ENCODE measurements at regions not wholly inside any gene's neighbourhood (a gene's known extent, or its start where the extent isn't known, plus 50 kb on each side); places are given as distances from the start of the nearest gene placed in this dataset.
"Not testable (repeated sequence)": the region's sequence is repeated elsewhere in the genome, so short reads cannot be mapped to it uniquely, and the experiment has no call there.

- Mint-ChIP-seq H3K9me3 (peaks cover 17 to 52% (median 39%) of the 10 kb centered on the region in 3 donors), H3K27me3 (no peaks in the 10 kb centered on the region), H3K27ac (no peak overlapping the region), H3K36me3 (no peaks in the 10 kb centered on the region), H3K4me1 (no peaks in the 10 kb centered on the region), H3K4me3 (no peak overlapping the region)
- ATAC-seq (replicated peaks in 1 of 4) (no peak), DNase-seq (no peak)
- Histone ChIP-seq H3K36me3 (ENCODE audit: control insufficient read depth in 2 of 2, extremely low read depth in 1 of 2, insufficient read depth in 1 of 2, low read length in 1 of 2) (no peaks in the 10 kb centered on the region), H3K27ac (ENCODE audit: low read length) (no peak overlapping the region), H3K27me3 (replicated peaks in 1 of 2; ENCODE audit: control insufficient read depth in 2 of 2, extremely low read depth in 1 of 2, insufficient read depth in 2 of 2, low read length in 1 of 2) (no peaks in the 10 kb centered on the region), H3K4me3 (ENCODE audit: control insufficient read depth in 1 of 2, extremely low read depth in 1 of 2, low read length in 1 of 2) (no peak overlapping the region), H3K4me1 (ENCODE audit: control insufficient read depth in 1 of 2, extremely low read depth in 1 of 2, insufficient read depth in 2 of 2, low read length in 2 of 2) (no peaks in the 10 kb centered on the region), H3K9me3 (no peaks in the 10 kb centered on the region)
- no CpG with 5 or more reads among the region's 1 CpG for WGBS (ENCODE audit: insufficient coverage)
- POLR2A ChIA-PET: no interaction called here
- CTCF ChIA-PET: no interaction called here
Observed at GRCh38 chr4:170214731-170215130, 125.0 kb upstream of the AADAT start.

GRCh38 chr4:170214101-170214500 lies 124.3 kb upstream of the AADAT start:
- Mint-ChIP-seq H3K27me3 (no peaks in the 10 kb centered on the region), H3K36me3 (no peaks in the 10 kb centered on the region), H3K9me3 (peaks cover 15 to 51% (median 38%) of the 10 kb centered on the region in 3 donors), H3K4me3 (no peak overlapping the region), H3K27ac (no peak overlapping the region), H3K4me1 (no peaks in the 10 kb centered on the region)
- H3K9me3 ChIP-seq: no peaks in the 10 kb centered on the region
- no peaks in the 10 kb centered on the region for H3K36me3 ChIP-seq (ENCODE audit: control insufficient read depth in 2 of 2, extremely low read depth in 1 of 2, insufficient read depth in 1 of 2, low read length in 1 of 2)
- ChIA-PET POLR2A (no interaction called here), CTCF (no interaction called here)
- DNase-seq (no peak), ATAC-seq (replicated peaks in 1 of 4) (no peak)
- no peak overlapping the region for H3K4me3 ChIP-seq (ENCODE audit: control insufficient read depth in 1 of 2, extremely low read depth in 1 of 2, low read length in 1 of 2)
- no CpG with 5 or more reads among the region's 1 CpG for WGBS (ENCODE audit: insufficient coverage)
- H3K27me3 ChIP-seq (replicated peaks in 1 of 2; ENCODE audit: control insufficient read depth in 2 of 2, extremely low read depth in 1 of 2, insufficient read depth in 2 of 2, low read length in 1 of 2): no peaks in the 10 kb centered on the region
- H3K4me1 ChIP-seq (ENCODE audit: control insufficient read depth in 1 of 2, extremely low read depth in 1 of 2, insufficient read depth in 2 of 2, low read length in 2 of 2): no peaks in the 10 kb centered on the region
- no peak overlapping the region for H3K27ac ChIP-seq (ENCODE audit: low read length)

- Mint-ChIP-seq H3K27ac (no peak overlapping the region), H3K4me3 (no peak overlapping the region), H3K9me3 (peaks cover 18 to 25% (median 20%) of the 10 kb centered on the region in 3 donors), H3K4me1 (no peaks in the 10 kb centered on the region), H3K36me3 (no peaks in the 10 kb centered on the region), H3K27me3 (peaks cover 0 to 6% of the 10 kb centered on the region in 2 donors)
- Histone ChIP-seq H3K27me3 (replicated peaks in 1 of 2; ENCODE audit: control insufficient read depth in 2 of 2, extremely low read depth in 1 of 2, insufficient read depth in 2 of 2, low read length in 1 of 2) (no peaks in the 10 kb centered on the region), H3K9me3 (no peaks in the 10 kb centered on the region), H3K36me3 (ENCODE audit: control insufficient read depth in 2 of 2, extremely low read depth in 1 of 2, insufficient read depth in 1 of 2, low read length in 1 of 2) (no peaks in the 10 kb centered on the region), H3K27ac (ENCODE audit: low read length) (no peak overlapping the region), H3K4me3 (ENCODE audit: control insufficient read depth in 1 of 2, extremely low read depth in 1 of 2, low read length in 1 of 2) (no peak overlapping the region), H3K4me1 (ENCODE audit: control insufficient read depth in 1 of 2, extremely low read depth in 1 of 2, insufficient read depth in 2 of 2, low read length in 2 of 2) (no peaks in the 10 kb centered on the region)
- WGBS (ENCODE audit: insufficient coverage): 80% methylated on average over 1 of the region's 3 CpGs
- no peak for DNase-seq
- no peak for ATAC-seq (replicated peaks in 1 of 4)
- ChIA-PET POLR2A (no interaction called here), CTCF (no interaction called here)
Observed at GRCh38 chr4:170202721-170203120, 113.0 kb upstream of the AADAT start.

GRCh38 chr4:170198747-170199146 lies 109.0 kb upstream of the AADAT start:
- H3K27ac ChIP-seq (ENCODE audit: low read length): no peak overlapping the region
- H3K4me1 ChIP-seq (ENCODE audit: control insufficient read depth in 1 of 2, extremely low read depth in 1 of 2, insufficient read depth in 2 of 2, low read length in 2 of 2): no peaks in the 10 kb centered on the region
- DNase-seq: no peak
- H3K4me3 ChIP-seq (ENCODE audit: control insufficient read depth in 1 of 2, extremely low read depth in 1 of 2, low read length in 1 of 2): no peak overlapping the region
- no peaks in the 10 kb centered on the region for H3K9me3 ChIP-seq
- peaks cover 0 to 4% of the 10 kb centered on the region in 2 donors for H3K27me3 Mint-ChIP-seq
- ChIA-PET POLR2A (no interaction called here), CTCF (no interaction called here)
- peaks cover 13 to 14% (median 13%) of the 10 kb centered on the region in 3 donors for H3K9me3 Mint-ChIP-seq
- ATAC-seq (replicated peaks in 1 of 4): no peak
- no CpG with 5 or more reads among the region's 1 CpG for WGBS (ENCODE audit: insufficient coverage)
- H3K36me3 ChIP-seq (ENCODE audit: control insufficient read depth in 2 of 2, extremely low read depth in 1 of 2, insufficient read depth in 1 of 2, low read length in 1 of 2): no peaks in the 10 kb centered on the region
- no peak overlapping the region for H3K4me3 Mint-ChIP-seq
- H3K36me3 Mint-ChIP-seq: no peaks in the 10 kb centered on the region
- no peaks in the 10 kb centered on the region for H3K4me1 Mint-ChIP-seq
- no peak overlapping the region for H3K27ac Mint-ChIP-seq
- H3K27me3 ChIP-seq (replicated peaks in 1 of 2; ENCODE audit: control insufficient read depth in 2 of 2, extremely low read depth in 1 of 2, insufficient read depth in 2 of 2, low read length in 1 of 2): peaks cover 0 to 2% of the 10 kb centered on the region in 2 experiments

GRCh38 chr4:170194794-170195193 lies 105.0 kb upstream of the AADAT start:
- H3K4me3 ChIP-seq (ENCODE audit: control insufficient read depth in 1 of 2, extremely low read depth in 1 of 2, low read length in 1 of 2); H3K4me3 Mint-ChIP-seq; H3K27me3 ChIP-seq (replicated peaks in 1 of 2; ENCODE audit: control insufficient read depth in 2 of 2, extremely low read depth in 1 of 2, insufficient read depth in 2 of 2, low read length in 1 of 2); H3K27ac Mint-ChIP-seq; H3K9me3 Mint-ChIP-seq; H3K9me3 ChIP-seq; DNase-seq; POLR2A ChIA-PET; H3K27me3 Mint-ChIP-seq; H3K4me1 ChIP-seq (ENCODE audit: control insufficient read depth in 1 of 2, extremely low read depth in 1 of 2, insufficient read depth in 2 of 2, low read length in 2 of 2); ATAC-seq (replicated peaks in 1 of 4); H3K27ac ChIP-seq (ENCODE audit: low read length); CTCF ChIA-PET; H3K36me3 Mint-ChIP-seq; H3K4me1 Mint-ChIP-seq; H3K36me3 ChIP-seq (ENCODE audit: control insufficient read depth in 2 of 2, extremely low read depth in 1 of 2, insufficient read depth in 1 of 2, low read length in 1 of 2): not testable (repeated sequence)
- WGBS (ENCODE audit: insufficient coverage): no CpG with 5 or more reads among the region's 2 CpGs

- H3K4me3 Mint-ChIP-seq: no peak overlapping the region
- no peak overlapping the region for H3K27ac Mint-ChIP-seq
- ChIA-PET CTCF (no interaction called here), POLR2A (no interaction called here)
- H3K4me1 ChIP-seq (ENCODE audit: control insufficient read depth in 1 of 2, extremely low read depth in 1 of 2, insufficient read depth in 2 of 2, low read length in 2 of 2): no peaks in the 10 kb centered on the region
- peaks cover 0 to 6% (median 0%) of the 10 kb centered on the region in 3 donors for H3K9me3 Mint-ChIP-seq
- WGBS (ENCODE audit: insufficient coverage): 70% methylated on average over 4 of the region's 6 CpGs
- H3K4me3 ChIP-seq (ENCODE audit: control insufficient read depth in 1 of 2, extremely low read depth in 1 of 2, low read length in 1 of 2): no peak overlapping the region
- H3K27me3 Mint-ChIP-seq: peaks cover 7 to 10% of the 10 kb centered on the region in 2 donors
- no peak overlapping the region for H3K27ac ChIP-seq (ENCODE audit: low read length)
- no peaks in the 10 kb centered on the region for H3K9me3 ChIP-seq
- H3K4me1 Mint-ChIP-seq: no peaks in the 10 kb centered on the region
- DNase-seq (no peak), ATAC-seq (replicated peaks in 1 of 4) (no peak)
- H3K36me3 ChIP-seq (ENCODE audit: control insufficient read depth in 2 of 2, extremely low read depth in 1 of 2, insufficient read depth in 1 of 2, low read length in 1 of 2): no peaks in the 10 kb centered on the region
- no peaks in the 10 kb centered on the region for H3K36me3 Mint-ChIP-seq
- H3K27me3 ChIP-seq (replicated peaks in 1 of 2; ENCODE audit: control insufficient read depth in 2 of 2, extremely low read depth in 1 of 2, insufficient read depth in 2 of 2, low read length in 1 of 2): peaks cover 0 to 5% of the 10 kb centered on the region in 2 experiments
Observed at GRCh38 chr4:170193496-170193895, 103.7 kb upstream of the AADAT start.

GRCh38 chr4:170190265-170190664 lies 100.5 kb upstream of the AADAT start:
- Mint-ChIP-seq H3K4me3 (no peak overlapping the region), H3K36me3 (no peaks in the 10 kb centered on the region), H3K27ac (no peak overlapping the region), H3K27me3 (peaks cover 3 to 10% of the 10 kb centered on the region in 2 donors), H3K4me1 (no peaks in the 10 kb centered on the region), H3K9me3 (peaks cover 0 to 3% (median 0%) of the 10 kb centered on the region in 3 donors)
- H3K36me3 ChIP-seq (ENCODE audit: control insufficient read depth in 2 of 2, extremely low read depth in 1 of 2, insufficient read depth in 1 of 2, low read length in 1 of 2): no peaks in the 10 kb centered on the region
- H3K27me3 ChIP-seq (replicated peaks in 1 of 2; ENCODE audit: control insufficient read depth in 2 of 2, extremely low read depth in 1 of 2, insufficient read depth in 2 of 2, low read length in 1 of 2): peaks cover 0 to 4% of the 10 kb centered on the region in 2 experiments
- DNase-seq: no peak
- H3K27ac ChIP-seq (ENCODE audit: low read length): no peak overlapping the region
- WGBS (ENCODE audit: insufficient coverage): no CpG with 5 or more reads among the region's 1 CpG
- CTCF ChIA-PET: no interaction called here
- ATAC-seq (replicated peaks in 1 of 4): no peak
- POLR2A ChIA-PET: no interaction called here
- H3K9me3 ChIP-seq: no peaks in the 10 kb centered on the region
- H3K4me1 ChIP-seq (ENCODE audit: control insufficient read depth in 1 of 2, extremely low read depth in 1 of 2, insufficient read depth in 2 of 2, low read length in 2 of 2): no peaks in the 10 kb centered on the region
- no peak overlapping the region for H3K4me3 ChIP-seq (ENCODE audit: control insufficient read depth in 1 of 2, extremely low read depth in 1 of 2, low read length in 1 of 2)

Data from T-cell (primary cell).